CD4-positive, alpha-beta T cell treated with Interleukin-1 beta for 1 hour (primary cell): ENCODE measurements at regions not wholly inside any gene's neighbourhood (a gene's known extent, or its start where the extent isn't known, plus 50 kb on each side); places are given as distances from the start of the nearest gene placed in this dataset.
A peak's percentile ranks its signal among the peaks of the same experiment; 100 is the strongest.

Experiments
- DNase-seq, 2 donors: peaks; one replicate each; pipeline ENCODE4 v3.0.0-alpha.2; 2020 to 2022

GRCh38 chr13:31048521-31048920 is 113.2 kb downstream of the HSPH1 start:
- no peak for DNase-seq

GRCh38 chr13:31046711-31047279 is 114.3 kb downstream of the TEX26 start:
- no peak for DNase-seq

- DNase-seq, result peak; percentile 43 to 56
Measured at GRCh38 chr13:31045286-31046081, 113.0 kb downstream of the TEX26 start.

- peak; percentile 74 to 83 for DNase-seq
Measured at GRCh38 chr13:31044364-31045285, 112.2 kb downstream of the TEX26 start.

GRCh38 chr13:31043957-31044356 is 111.5 kb downstream of the TEX26 start:
- DNase-seq, result no peak

GRCh38 chr13:31042481-31043165 is 110.2 kb downstream of the TEX26 start:
- no peak for DNase-seq

- no peak for DNase-seq
Measured at GRCh38 chr13:31042049-31042448, 109.6 kb downstream of the TEX26 start.

GRCh38 chr13:31038834-31039552 is 106.5 kb downstream of the TEX26 start:
- DNase-seq, result peak; percentile 4 to 24

- DNase-seq, result no peak
Measured at GRCh38 chr13:31037874-31038500, 105.5 kb downstream of the TEX26 start.

GRCh38 chr13:31036731-31037695 is 104.6 kb downstream of the TEX26 start:
- no peak for DNase-seq

- no peak for DNase-seq
Measured at GRCh38 chr13:31035185-31035965, 102.9 kb downstream of the TEX26 start.

- no peak for DNase-seq
Measured at GRCh38 chr13:31032528-31033113, 100.2 kb downstream of the TEX26 start.

GRCh38 chr13:31031482-31031881 is 99.0 kb downstream of the TEX26 start:
- no peak for DNase-seq

GRCh38 chr13:31029102-31029501 is 96.6 kb downstream of the TEX26 start:
- DNase-seq, result no peak

- DNase-seq, result no peak
Measured at GRCh38 chr13:31027136-31027535, 94.7 kb downstream of the TEX26 start.
